Activated CD8-positive, alpha-beta memory T cell treated with anti-CD3 and anti-CD28 coated beads for 48 hours (primary cell): ENCODE measurements at regions not wholly inside any gene's neighbourhood (a gene's known extent, or its start where the extent isn't known, plus 50 kb on each side); places are given as distances from the start of the nearest gene placed in this dataset.

Source experiments
- DNase-seq, 3 experiments: peaks; one replicate each; pipeline ENCODE4 v3.0.0-alpha.2; 2020; ENCODE audit warnings: low read depth in 2 of 3, low spot score in 2 of 3

GRCh38 chr7:113825832-113826231 is 93.0 kb downstream of the PPP1R3A start:
- DNase-seq, result no peak

GRCh38 chr7:113824117-113824823 is 94.5 kb downstream of the PPP1R3A start:
- DNase-seq, result no peak

- no peak for DNase-seq
These were observed 99.3 kb downstream of the PPP1R3A start for GRCh38 chr7:113819474-113819873.

GRCh38 chr7:113816639-113817038 is 102.2 kb downstream of the PPP1R3A start:
- DNase-seq, result no peak

GRCh38 chr7:113813471-113813870 is 105.3 kb downstream of the PPP1R3A start:
- DNase-seq, result no peak

- DNase-seq, result no peak
These were observed 106.1 kb downstream of the PPP1R3A start for GRCh38 chr7:113812591-113813255.

- no peak for DNase-seq
These were observed 108.6 kb downstream of the PPP1R3A start for GRCh38 chr7:113810080-113810744.

GRCh38 chr7:113809581-113809980 is 109.2 kb downstream of the PPP1R3A start:
- no peak for DNase-seq

- DNase-seq, result no peak
These were observed 112.0 kb downstream of the PPP1R3A start for GRCh38 chr7:113806633-113807327.

GRCh38 chr7:113805976-113806375 is 112.8 kb downstream of the PPP1R3A start:
- DNase-seq, result no peak

GRCh38 chr7:113804475-113805095 is 114.2 kb downstream of the PPP1R3A start:
- no peak for DNase-seq

- DNase-seq, result no peak
These were observed 117.1 kb downstream of the PPP1R3A start for GRCh38 chr7:113801751-113802150.

GRCh38 chr7:113800826-113801225 is 118.0 kb downstream of the PPP1R3A start:
- DNase-seq, result no peak

- no peak for DNase-seq
These were observed 118.9 kb downstream of the PPP1R3A start for GRCh38 chr7:113799896-113800295.

GRCh38 chr7:113797420-113798010 is 121.3 kb downstream of the PPP1R3A start:
- no peak for DNase-seq

- DNase-seq, result no peak
These were observed 122.3 kb downstream of the PPP1R3A start for GRCh38 chr7:113796557-113796956.

GRCh38 chr7:113794573-113794972 is 124.2 kb downstream of the PPP1R3A start:
- DNase-seq, result no peak

GRCh38 chr7:113793171-113793570 is 125.6 kb downstream of the PPP1R3A start:
- no peak for DNase-seq

GRCh38 chr7:113790025-113790424 is 128.8 kb downstream of the PPP1R3A start:
- DNase-seq, result no peak

GRCh38 chr7:113787106-113787505 is 131.7 kb downstream of the PPP1R3A start:
- DNase-seq, result no peak

- DNase-seq, result no peak
These were observed 133.9 kb downstream of the PPP1R3A start for GRCh38 chr7:113784956-113785355.
